Body of pancreas (tissue), 4 donors: ENCODE measurements at regions not wholly inside any gene's neighbourhood (a gene's known extent, or its start where the extent isn't known, plus 50 kb on each side); places are given as distances from the start of the nearest gene placed in this dataset. TPM values are rescaled to one million over a fixed set of nuclear protein-coding genes. Genes with fewer than 3 reads are reported as not detected.

Experiments used
- ATAC-seq: fragments of 150-250 bp; one replicate; pipeline ENCODE4 v1.9.1; 2016
- DNase-seq, 4 donors: peaks; one replicate each; pipeline ENCODE4 v3.0.0-alpha.2; 2019
- H3K27ac ChIP-seq, 4 donors: fragments of 200-600 bp; sonication (generic); 1 replicate in 3 of 4; 2 replicates in 1 of 4; pipeline versions ENCODE4 v1.5.1 to v1.6.1; 2016 to 2019; ENCODE audit warnings: mild to moderate bottlenecking in 1 of 4, mixed read lengths in 1 of 4, moderate library complexity in 1 of 4
- H3K27me3 ChIP-seq, 2 donors: fragments of 200-600 bp; sonication (generic); one replicate each; pipeline ENCODE4 v1.6.0; 2016; ENCODE audit warnings: mild to moderate bottlenecking in 1 of 2
- H3K36me3 ChIP-seq, 2 donors: fragments of 200-600 bp; sonication (generic); replicated peaks in 1 of 2; 2 replicates each; pipeline ENCODE4 v1.5.1; 2016; ENCODE audit warnings: low read depth in 2 of 2; ENCODE audit not compliant: insufficient read depth in 1 of 2
- H3K4me1 ChIP-seq: fragments of 200-600 bp; sonication (generic); one replicate; pipeline ENCODE4 v1.6.0; 2016
- H3K4me3 ChIP-seq, 2 donors: fragments of 200-600 bp; sonication (generic); 1 replicate in 1 of 2; 2 replicates in 1 of 2; pipeline ENCODE4 v1.5.1; 2016 to 2019
- H3K9me3 ChIP-seq, 3 donors: fragments of 200-600 bp; sonication (generic); 1 replicate in 2 of 3; 2 replicates in 1 of 3; pipeline ENCODE4 v1.5.1; 2016
- CTCF ChIP-seq, 7 experiments: fragments of 450-650 bp in 4 of 7; fragments of 200-600 bp in 3 of 7; sonication (generic) in 3 of 7; IDR thresholded peaks; one replicate each; pipeline ENCODE4 v1.5.1; 2016 to 2019; ENCODE audit warnings: antibody characterized with exemption in 7 of 7
- POLR2A ChIP-seq, 3 donors: fragments of 450-650 bp; IDR thresholded peaks; one replicate each; pipeline ENCODE4 v1.6.1; 2016; ENCODE audit warnings: antibody characterized with exemption in 3 of 3, mild to moderate bottlenecking in 2 of 3
- WGBS, 2 donors: methylation state at CpG; one replicate each; pipeline ENCODE4 v1.1.5; 2017; 5-methylcytosine and 5-hydroxymethylcytosine counted together
- intact Hi-C: fragments of 100-400 bp; cut with DNase I; formaldehyde crosslinking; loops from one replicate; pipeline ENCODE4 v1.15.1; 2023
- small RNA-seq: library from RNA; depleted of rRNA; stranded (forward); fragments of <200 nt; gene quantifications from one replicate; pipeline ENCODE3, GENCODE V24; 2016

DNA sequence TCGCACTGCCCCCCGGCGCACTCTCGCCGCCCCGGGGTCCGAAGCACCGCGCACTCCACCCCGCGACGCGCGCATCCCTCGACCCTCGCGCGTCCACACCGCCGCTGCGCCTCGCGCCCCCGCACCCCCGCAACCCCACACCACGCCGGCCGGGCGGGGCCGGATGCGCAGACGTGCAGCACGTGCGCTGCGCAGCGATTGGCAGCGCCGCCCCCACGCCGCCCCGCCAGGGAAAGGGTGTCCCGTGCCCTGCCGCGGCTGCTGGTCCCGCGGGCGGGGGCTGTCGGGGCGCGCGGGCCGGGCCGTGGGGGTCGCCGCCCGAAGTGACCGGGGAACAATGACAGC, 53.7 kb upstream of the KDM7A start:
- DNase-seq, result peak in 3 of 4 donors; percentile 22 to 34 (median 22)
- no peak for TF ChIP-seq CTCF (IDR thresholded peaks at IDR 0.05)
- TF ChIP-seq POLR2A (IDR thresholded peaks at IDR 0.05), result no peak
- H3K27ac ChIP-seq, result no peak overlapping the region
- H3K27me3 ChIP-seq, result no peaks in the 10 kb centered on the region
- H3K9me3 ChIP-seq, result no peaks in the 10 kb centered on the region
- H3K4me1 ChIP-seq, result peaks cover 20% of the 10 kb centered on the region
- no peaks in the 10 kb centered on the region for H3K36me3 ChIP-seq
- intact Hi-C loops, result loop anchor here (10.0 kb wide), 1 partner anchor 46 kb away; no protein-coding TSS in a partner anchor
- ATAC-seq, result no peak
- peak overlapping the region in 1 of 2 donors; percentile 34 for H3K4me3 ChIP-seq
- 0 to 1% methylated on average over 1 to 36 of the region's 57 CpGs for WGBS, 2 donors

- H3K4me1 ChIP-seq, result peaks cover 20% of the 10 kb centered on the region
- ATAC-seq, result no peak
- intact Hi-C loops, result loop anchor here (10.0 kb wide), 1 partner anchor 45 kb away; no protein-coding TSS in a partner anchor
Observed at GRCh38 chr7:140229591-140230515, 53.1 kb upstream of the KDM7A start.

GRCh38 chr7:140229101-140229525, 52.3 kb upstream of the KDM7A start:
- DNase-seq, result no peak
- H3K4me1 ChIP-seq, result peaks cover 20% of the 10 kb centered on the region
- 91 to 95% methylated on average over 10 of the region's 10 CpGs for WGBS, 2 donors
- no peak overlapping the region for H3K4me3 ChIP-seq
- intact Hi-C loops, result no loop called here
- H3K27ac ChIP-seq, result no peak overlapping the region
- no peak for TF ChIP-seq POLR2A (IDR thresholded peaks at IDR 0.05)
- TF ChIP-seq CTCF (IDR thresholded peaks at IDR 0.05), result no peak
- no peak for ATAC-seq
- H3K27me3 ChIP-seq, result no peaks in the 10 kb centered on the region
- no peaks in the 10 kb centered on the region for H3K36me3 ChIP-seq
- H3K9me3 ChIP-seq, result no peaks in the 10 kb centered on the region

More at GRCh38 chr7:140229591-140230515, 53.1 kb upstream of the KDM7A start:
- no peaks in the 10 kb centered on the region for H3K9me3 ChIP-seq
- TF ChIP-seq POLR2A (IDR thresholded peaks at IDR 0.05), result no peak
- no peak for TF ChIP-seq CTCF (IDR thresholded peaks at IDR 0.05)
- peak in 2 of 4 donors; percentile 18 to 20 for DNase-seq
- H3K36me3 ChIP-seq, result no peaks in the 10 kb centered on the region
- H3K27me3 ChIP-seq, result no peaks in the 10 kb centered on the region
- 18 to 30% methylated on average over 22 to 42 of the region's 44 CpGs for WGBS, 2 donors
- no peak overlapping the region for H3K4me3 ChIP-seq
- H3K27ac ChIP-seq, result no peak overlapping the region

Small RNA genes in the stretch of these regions (small RNA-seq; reads per million reads assigned to genes)
- gene RNU1-58P, result not detected
